NCI-H2227 (cell line): ENCODE measurements at regions not wholly inside any gene's neighbourhood (a gene's known extent, or its start where the extent isn't known, plus 50 kb on each side); places are given as distances from the start of the nearest gene placed in this dataset.
"Not testable (repeated sequence)": the region's sequence is repeated elsewhere in the genome, so short reads cannot be mapped to it uniquely, and the experiment has no call there.

ENCODE experiments used
- DNase-seq: peaks from one replicate; lab custom pipeline; 2025; ENCODE audit not compliant: unreplicated experiment; lab: John Stamatoyannopoulos, UW

GRCh38 chr1:172914501-172915144, 136.1 kb downstream of the TNFSF18 start:
- no peak for DNase-seq

DNA sequence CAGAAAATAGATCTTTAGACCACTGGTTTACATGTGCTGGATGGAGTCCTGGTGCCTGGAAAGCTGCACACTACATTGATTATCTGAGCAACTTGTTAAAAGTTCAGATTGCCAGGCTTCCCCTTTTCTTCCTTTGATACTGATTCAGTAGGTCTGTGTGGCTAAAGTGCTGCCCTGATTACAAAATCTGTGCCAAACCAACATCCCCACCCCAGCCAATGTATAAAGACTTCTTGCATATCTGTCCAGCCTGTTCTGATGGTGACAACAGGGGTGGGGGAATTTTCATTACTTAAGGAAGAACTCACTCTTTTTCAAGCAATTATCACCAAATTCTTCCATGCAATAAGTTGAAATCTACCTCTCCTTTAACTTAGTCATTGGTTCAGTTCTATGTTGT, 135.5 kb downstream of the TNFSF18 start:
- no peak for DNase-seq

- DNase-seq, result no peak
Observed at GRCh38 chr1:172916116-172916515, 134.6 kb downstream of the TNFSF18 start.

DNA sequence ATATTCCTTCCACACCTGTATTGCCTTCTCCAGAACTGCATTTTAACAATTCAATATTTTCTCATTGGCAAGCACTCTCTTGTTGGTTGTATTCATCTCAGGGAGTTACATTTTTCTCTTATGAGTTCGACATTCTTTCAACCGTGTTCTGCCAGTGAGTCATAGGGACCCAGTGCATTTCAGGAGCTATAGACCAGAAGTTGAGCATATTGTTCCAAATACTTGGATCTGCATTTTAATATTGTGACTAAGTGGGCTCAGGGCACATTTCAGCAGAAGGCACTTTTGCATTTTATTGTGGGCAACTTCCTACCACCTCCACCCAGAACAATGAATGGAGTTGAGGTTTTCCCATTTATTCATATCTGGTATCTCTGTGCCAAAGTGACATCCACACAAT, 132.8 kb downstream of the TNFSF18 start:
- DNase-seq, result no peak

GRCh38 chr1:172918478-172918877, 132.3 kb downstream of the TNFSF18 start:
- no peak for DNase-seq

- no peak for DNase-seq
Observed at GRCh38 chr1:172926070-172926469, 124.7 kb downstream of the TNFSF18 start.

DNA sequence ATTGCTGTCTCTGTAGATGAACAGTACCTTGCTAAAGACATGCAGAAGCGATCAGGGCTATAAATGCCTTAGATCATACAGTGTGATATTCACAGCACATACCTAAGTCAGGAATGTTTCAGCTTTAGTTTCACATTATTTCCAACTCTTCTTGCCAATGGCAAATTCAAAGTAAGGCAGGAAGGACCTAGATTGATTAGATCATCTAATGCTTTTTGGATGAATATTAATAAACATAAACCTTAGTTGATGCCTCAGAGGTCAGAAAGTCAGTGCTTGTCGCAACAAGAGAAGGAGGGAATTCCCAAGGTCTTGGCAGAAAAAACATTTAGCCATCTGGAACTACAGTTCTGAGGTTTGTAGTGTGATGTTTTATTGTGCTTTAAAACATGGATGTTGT, 122.3 kb downstream of the TNFSF18 start:
- no peak for DNase-seq

GRCh38 chr1:172929006-172929405, 121.7 kb downstream of the TNFSF18 start:
- no peak for DNase-seq

GRCh38 chr1:172930142-172930541, 120.6 kb downstream of the TNFSF18 start:
- no peak for DNase-seq

DNA sequence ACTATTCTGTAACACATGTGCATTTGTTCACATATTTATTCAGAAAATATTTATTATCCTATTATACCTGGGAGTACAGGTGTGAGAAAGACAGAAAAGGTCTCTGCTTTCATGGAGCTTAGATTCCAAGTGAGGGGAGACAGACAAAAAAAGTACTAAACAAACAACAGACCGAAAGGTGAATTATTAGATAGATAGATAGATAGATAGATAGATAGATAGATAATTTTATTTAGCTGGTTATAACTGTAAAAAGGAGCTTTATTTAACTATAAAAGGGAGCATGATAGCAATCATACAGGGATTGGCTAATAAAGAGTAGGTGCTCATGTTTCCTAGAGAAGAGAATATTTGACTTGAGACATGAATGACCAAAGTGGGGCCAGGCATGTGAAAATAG, 119.4 kb downstream of the TNFSF18 start:
- DNase-seq, result no peak

GRCh38 chr1:172931761-172932160, 119.0 kb downstream of the TNFSF18 start:
- DNase-seq, result no peak

GRCh38 chr1:172932981-172933380, 117.8 kb downstream of the TNFSF18 start:
- no peak for DNase-seq

DNA sequence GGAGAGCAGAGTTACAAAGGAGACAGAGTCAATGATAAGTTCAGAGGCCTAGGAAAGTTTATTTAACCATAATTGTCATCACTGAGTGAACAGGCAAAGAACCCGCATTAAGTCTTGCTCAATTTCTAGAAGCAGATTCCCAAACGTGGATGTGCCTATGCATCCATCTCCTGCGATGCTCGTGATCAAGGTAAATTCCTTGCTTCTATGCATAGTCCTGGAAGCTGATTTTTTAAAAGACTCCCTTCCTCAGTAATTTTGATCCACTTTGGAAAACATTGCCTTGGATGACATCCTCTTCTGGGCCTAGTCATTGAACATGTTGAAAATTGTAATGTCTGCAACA, 116.4 kb downstream of the TNFSF18 start:
- DNase-seq, result no peak

GRCh38 chr1:172935062-172935592, 115.6 kb downstream of the TNFSF18 start:
- no peak for DNase-seq

- DNase-seq, result no peak
Observed at GRCh38 chr1:172936088-172936645, 114.6 kb downstream of the TNFSF18 start.

DNA sequence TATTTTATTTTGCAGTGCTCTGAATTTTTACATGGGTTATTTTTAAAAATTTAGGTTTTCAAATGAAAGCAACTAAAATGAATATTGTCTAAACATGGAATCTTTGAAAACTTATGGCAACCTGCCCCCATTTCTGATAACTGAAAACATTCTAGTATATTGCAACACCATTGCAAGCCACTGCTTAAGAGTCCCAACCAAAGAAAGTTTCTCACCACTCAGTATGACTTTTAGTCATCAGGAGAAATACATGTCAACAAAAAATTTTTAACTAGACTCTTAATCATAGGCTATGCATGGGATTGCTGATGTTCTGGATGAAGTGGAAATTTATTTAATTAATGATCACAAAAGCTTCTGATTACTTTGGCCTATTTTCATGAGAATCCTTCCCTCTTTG, 112.1 kb downstream of the TNFSF18 start:
- no peak for DNase-seq

GRCh38 chr1:172939475-172939874, 111.3 kb downstream of the TNFSF18 start:
- no peak for DNase-seq

- DNase-seq, result no peak
Observed at GRCh38 chr1:172940174-172940855, 110.4 kb downstream of the TNFSF18 start.

DNA sequence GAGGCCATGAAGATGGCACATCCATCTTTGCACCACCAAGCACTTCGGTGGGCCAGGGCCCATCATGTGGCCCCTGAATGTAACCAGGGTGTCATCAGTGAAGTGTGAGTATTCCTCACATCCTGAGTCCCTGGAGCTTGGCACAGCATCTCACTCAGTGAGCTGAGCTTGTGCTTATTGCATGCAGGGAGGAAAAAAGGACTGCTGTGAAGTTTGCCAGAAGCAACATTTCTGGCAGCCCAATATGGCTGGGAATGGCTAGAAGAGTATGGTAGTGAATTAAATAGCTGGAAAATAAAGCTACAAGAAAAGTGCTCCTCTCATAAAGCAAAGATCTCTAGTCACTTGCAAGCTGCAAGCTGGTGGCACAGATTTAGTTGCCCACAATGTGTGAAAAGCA, 109.3 kb downstream of the TNFSF18 start:
- no peak for DNase-seq

DNA sequence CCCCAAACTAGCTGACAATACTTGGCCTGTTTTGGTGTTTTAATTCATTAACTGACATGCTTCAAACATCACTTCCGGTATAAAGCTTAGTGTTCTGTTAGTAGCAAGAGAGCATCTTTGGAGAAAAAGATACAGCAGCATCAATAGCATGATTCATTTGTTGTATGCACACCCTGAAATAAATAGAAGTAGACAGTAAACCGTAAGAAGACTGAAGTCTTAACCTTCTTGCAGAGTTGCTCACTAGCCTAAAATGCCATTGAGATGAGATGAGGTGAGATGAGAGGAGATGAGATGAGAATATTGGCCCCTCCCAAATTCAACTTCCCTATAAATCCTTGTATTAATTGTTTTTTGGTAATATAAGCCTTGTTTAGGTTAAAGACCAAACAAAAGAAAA, 108.8 kb downstream of the TNFSF18 start:
- no peak for DNase-seq

GRCh38 chr1:172943138-172943537, 107.6 kb downstream of the TNFSF18 start:
- DNase-seq, result not testable (repeated sequence)

DNA sequence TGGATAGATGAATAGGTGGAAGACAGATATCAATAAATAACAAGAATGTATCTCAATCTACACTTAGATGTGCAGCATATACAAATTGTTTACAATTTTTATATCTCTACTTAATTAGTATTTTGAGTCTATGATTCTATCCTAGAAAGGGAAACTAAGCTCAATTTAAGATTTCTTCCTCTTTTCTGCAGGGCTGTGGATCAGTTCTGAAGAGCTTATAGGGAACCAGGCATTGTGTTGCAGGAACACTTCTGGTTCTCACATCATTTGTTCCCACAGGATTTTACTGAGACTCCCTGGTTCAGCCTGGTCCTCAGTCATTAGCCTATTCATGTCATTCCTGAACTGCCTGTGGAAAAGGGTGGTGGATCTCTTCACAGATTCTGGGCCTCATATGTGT, 105.8 kb downstream of the TNFSF18 start:
- no peak for DNase-seq
